ENCODE measurements at regions not wholly inside any gene's neighbourhood (a gene's known extent, or its start where the extent isn't known, plus 50 kb on each side); places are given as distances from the start of the nearest gene placed in this dataset.

GRCh38 chr15:70488941-70489848, 274.2 kb downstream of the UACA start:
- BruUV-seq (replicated peaks) = no TSS peak
- POLR2A ChIA-PET = interaction anchor here (0.9 kb wide), 1 partner anchor 15 kb away, joined by 3 read pairs; no protein-coding TSS in a partner anchor
- DNase-seq (ENCODE audit: low spot score) = no peak
- H3K27ac ChIP-seq (ENCODE audit: low read depth, low read length, poor library complexity, severe bottlenecking) = no peak overlapping the region
- intact Hi-C loops (cut with micrococcal nuclease; ENCODE audit: unreplicated experiment) = loop anchor here (1.0 to 5.0 kb wide), 2 partner anchors 23 to 1012 kb away; no protein-coding TSS in a partner anchor
- no peaks in the 10 kb centered on the region for H3K9me2 ChIP-seq (ENCODE audit: insufficient read depth, low read length)
- no peak overlapping the region for H3K4me2 ChIP-seq (ENCODE audit: low read length)
- H3K9me3 ChIP-seq (ENCODE audit: low read length) = no peaks in the 10 kb centered on the region
- no peaks in the 10 kb centered on the region for H3K79me2 ChIP-seq (ENCODE audit: insufficient read depth, low read depth, low read length)
- no peaks in the 10 kb centered on the region for H3K36me3 ChIP-seq (ENCODE audit: insufficient read depth, low read length)
- H4K20me1 ChIP-seq (ENCODE audit: insufficient read depth, low read length) = no peaks in the 10 kb centered on the region
- H2AFZ ChIP-seq (ENCODE audit: low read length) = no peak overlapping the region
- H3K4me1 ChIP-seq (ENCODE audit: insufficient read depth, low read length, poor library complexity, severe bottlenecking) = peaks cover 44% of the 10 kb centered on the region
- CTCF ChIA-PET (ENCODE audit: unreplicated experiment) = interaction anchor here (0.9 to 2.3 kb wide), 2 partner anchors 14 to 16 kb away, joined by 9 to 15 read pairs; no protein-coding TSS in a partner anchor
- H3K4me3 ChIP-seq (ENCODE audit: low read depth, low read length, poor library complexity, severe bottlenecking) = no peak overlapping the region
- TF ChIP-seq CTCF (conservative IDR thresholded peaks at IDR 0.05; ENCODE audit: low read length) (no peak), EZH2phosphoT487 (IDR thresholded peaks at IDR 0.05; ENCODE audit: borderline replicate concordance, low read depth, low read length) (no peak)

GRCh38 chr15:70488002-70488605, 275.3 kb downstream of the UACA start:
- Histone ChIP-seq H3K4me1 (ENCODE audit: insufficient read depth, low read length, poor library complexity, severe bottlenecking) (peaks cover 33% of the 10 kb centered on the region), H3K9me3 (ENCODE audit: low read length) (no peaks in the 10 kb centered on the region), H2AFZ (ENCODE audit: low read length) (no peak overlapping the region), H3K27ac (ENCODE audit: low read depth, low read length, poor library complexity, severe bottlenecking) (no peak overlapping the region), H3K36me3 (ENCODE audit: insufficient read depth, low read length) (no peaks in the 10 kb centered on the region), H3K4me3 (ENCODE audit: low read depth, low read length, poor library complexity, severe bottlenecking) (no peak overlapping the region), H4K20me1 (ENCODE audit: insufficient read depth, low read length) (no peaks in the 10 kb centered on the region), H3K79me2 (ENCODE audit: insufficient read depth, low read depth, low read length) (no peaks in the 10 kb centered on the region), H3K4me2 (ENCODE audit: low read length) (no peak overlapping the region), H3K9me2 (ENCODE audit: insufficient read depth, low read length) (no peaks in the 10 kb centered on the region)
- BruUV-seq (replicated peaks) = no TSS peak
- intact Hi-C loops (cut with micrococcal nuclease; ENCODE audit: unreplicated experiment) = loop anchor here (1.0 to 5.0 kb wide), 2 partner anchors 24 to 1011 kb away; no protein-coding TSS in a partner anchor
- peak; percentile 66 for DNase-seq (ENCODE audit: low spot score)
- no peak for TF ChIP-seq EZH2phosphoT487 (IDR thresholded peaks at IDR 0.05; ENCODE audit: borderline replicate concordance, low read depth, low read length)
- peak; percentile 95 for TF ChIP-seq CTCF (conservative IDR thresholded peaks at IDR 0.05; ENCODE audit: low read length)
- ChIA-PET POLR2A (interaction anchor here (0.6 kb wide), 1 partner anchor 388 kb away, joined by 4 read pairs; no protein-coding TSS in a partner anchor), CTCF (ENCODE audit: unreplicated experiment) (interaction anchor here (1.0 to 2.3 kb wide), 3 partner anchors 15 to 21 kb away, joined by 3 to 9 read pairs (median 4); no protein-coding TSS in a partner anchor)

Measured in OCI-LY7 (cell line).